Activated naive CD8-positive, alpha-beta T cell treated with anti-CD3 and anti-CD28 coated beads, Interleukin-2, amount 50 U/mL, for 16 hours (primary cell): ENCODE measurements at regions not wholly inside any gene's neighbourhood (a gene's known extent, or its start where the extent isn't known, plus 50 kb on each side); places are given as distances from the start of the nearest gene placed in this dataset.
"Not testable (repeated sequence)": the region's sequence is repeated elsewhere in the genome, so short reads cannot be mapped to it uniquely, and the experiment has no call there.

Experiments
- DNase-seq: peaks from one replicate; pipeline ENCODE4 v3.0.0-alpha.2; 2020; ENCODE audit warnings: low read depth, low spot score

GRCh38 chr1:149228672-149229585 is 125.6 kb upstream of the NBPF9 start:
- DNase-seq: not testable (repeated sequence)

- not testable (repeated sequence) for DNase-seq
Observed at GRCh38 chr1:149229813-149230212, 126.5 kb upstream of the NBPF9 start.

DNA sequence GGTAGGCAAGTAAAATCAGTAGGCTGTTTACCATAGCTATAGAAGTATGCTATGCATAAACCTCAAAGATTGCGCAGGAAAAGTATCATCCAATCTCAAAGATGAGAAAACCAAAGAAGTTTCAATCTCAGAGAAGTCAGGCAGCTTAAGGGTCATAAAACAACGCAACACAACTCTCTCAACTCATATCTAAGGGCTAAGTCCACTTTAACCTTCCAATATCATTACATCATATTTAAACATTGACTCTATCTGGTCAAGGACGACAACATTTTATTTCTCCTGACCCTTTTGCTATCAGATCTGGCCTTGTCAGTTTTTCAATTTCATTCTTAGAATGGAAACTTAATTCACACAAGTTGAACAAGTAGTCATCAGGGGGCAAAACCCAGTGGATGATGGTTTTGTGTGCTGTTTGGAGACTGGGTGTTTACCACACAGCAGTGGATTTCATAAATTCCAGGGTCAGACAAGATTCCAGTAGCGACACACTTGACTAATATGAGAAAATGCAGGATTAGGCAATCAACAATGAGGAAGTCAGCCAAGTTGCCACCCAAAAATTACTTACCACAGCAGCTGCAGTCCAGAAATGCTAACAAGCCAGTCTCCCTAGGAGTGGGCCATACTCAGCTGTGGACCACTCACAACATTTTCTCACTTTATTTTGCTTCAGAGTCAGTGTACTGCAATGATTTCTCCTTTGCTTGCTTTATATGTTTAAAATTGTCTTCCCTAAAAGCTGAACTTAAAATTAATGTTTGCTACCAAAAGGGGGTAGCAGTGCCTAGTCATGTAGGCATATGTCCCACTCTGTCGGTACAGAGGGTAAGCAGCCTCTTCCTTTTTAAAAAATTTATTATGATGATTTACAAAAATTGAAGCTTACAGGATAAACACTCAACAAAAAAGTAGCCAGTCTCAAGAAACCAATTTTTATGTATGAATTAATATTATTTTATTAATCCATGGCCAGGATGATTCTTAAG is 131.9 kb upstream of the NBPF9 start:
- not testable (repeated sequence) for DNase-seq

DNA sequence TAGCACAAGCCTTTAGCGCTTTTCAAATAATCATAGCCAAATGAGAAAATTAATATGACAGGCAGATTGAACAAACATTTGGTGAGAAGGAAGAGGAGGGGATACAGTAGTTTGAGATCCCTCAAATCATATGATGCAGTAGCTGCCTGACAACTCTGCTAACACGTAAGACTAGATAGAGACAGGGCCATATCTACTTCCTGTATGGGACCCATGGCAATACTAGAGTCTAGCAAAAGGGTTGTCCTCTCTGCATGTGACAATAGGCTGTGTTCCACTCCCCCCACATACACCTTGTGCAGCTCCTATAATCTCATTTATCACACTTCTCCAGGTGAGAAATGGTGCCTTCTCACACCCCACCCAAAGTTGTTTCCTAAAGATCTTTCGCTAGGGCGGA is 134.2 kb upstream of the NBPF9 start:
- DNase-seq: not testable (repeated sequence)

- not testable (repeated sequence) for DNase-seq
Observed at GRCh38 chr1:149239897-149240508, 136.7 kb upstream of the NBPF9 start.

DNA sequence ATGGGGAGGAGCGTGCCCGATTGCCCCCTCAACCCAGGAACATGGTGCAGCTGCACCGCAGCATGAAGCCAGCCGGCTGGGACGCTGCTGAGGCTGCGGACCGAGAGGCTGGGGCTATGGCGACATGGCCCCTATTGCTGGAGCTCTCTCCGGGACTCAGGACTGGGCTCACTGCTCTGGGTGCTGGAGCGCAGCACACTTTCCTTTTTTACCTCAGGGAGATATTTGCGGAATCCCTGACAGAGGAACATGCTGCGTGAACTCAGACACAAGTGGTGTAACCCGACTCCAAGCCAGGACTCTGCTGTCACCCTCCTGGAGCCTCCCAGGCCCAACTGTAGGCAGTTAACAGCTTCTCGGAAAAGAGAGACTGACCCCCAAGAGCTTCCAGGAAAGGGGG is 137.2 kb upstream of the NBPF9 start:
- DNase-seq: not testable (repeated sequence)

DNA sequence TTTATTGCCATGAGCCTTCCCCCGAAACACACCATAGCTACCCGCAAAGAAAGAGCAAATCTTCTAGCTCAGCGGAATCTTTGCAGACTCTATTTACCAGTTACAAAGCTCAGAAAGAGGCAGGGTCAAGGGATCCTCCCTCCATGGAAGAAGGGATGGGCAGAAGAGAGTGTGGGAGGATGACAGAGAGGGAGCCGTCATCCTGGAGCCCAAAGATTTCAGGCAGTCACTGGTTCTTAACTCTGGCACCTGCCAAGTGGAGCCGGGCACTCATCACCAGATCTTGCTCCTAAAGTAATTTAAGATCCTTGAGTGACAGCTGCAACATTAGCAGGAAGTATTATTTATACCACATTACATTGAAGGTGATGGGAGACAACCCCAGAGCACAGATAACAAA is 137.9 kb upstream of the NBPF9 start:
- DNase-seq: not testable (repeated sequence)

GRCh38 chr1:149243572-149243971 is 140.2 kb upstream of the NBPF9 start:
- DNase-seq: not testable (repeated sequence)

GRCh38 chr1:149244621-149245020 is 141.3 kb upstream of the NBPF9 start:
- not testable (repeated sequence) for DNase-seq

GRCh38 chr1:149246212-149246611 is 142.9 kb upstream of the NBPF9 start:
- DNase-seq: not testable (repeated sequence)

GRCh38 chr1:149248610-149249009 is 145.3 kb upstream of the NBPF9 start:
- not testable (repeated sequence) for DNase-seq

GRCh38 chr1:149249850-149250467 is 146.6 kb upstream of the NBPF9 start:
- not testable (repeated sequence) for DNase-seq

DNA sequence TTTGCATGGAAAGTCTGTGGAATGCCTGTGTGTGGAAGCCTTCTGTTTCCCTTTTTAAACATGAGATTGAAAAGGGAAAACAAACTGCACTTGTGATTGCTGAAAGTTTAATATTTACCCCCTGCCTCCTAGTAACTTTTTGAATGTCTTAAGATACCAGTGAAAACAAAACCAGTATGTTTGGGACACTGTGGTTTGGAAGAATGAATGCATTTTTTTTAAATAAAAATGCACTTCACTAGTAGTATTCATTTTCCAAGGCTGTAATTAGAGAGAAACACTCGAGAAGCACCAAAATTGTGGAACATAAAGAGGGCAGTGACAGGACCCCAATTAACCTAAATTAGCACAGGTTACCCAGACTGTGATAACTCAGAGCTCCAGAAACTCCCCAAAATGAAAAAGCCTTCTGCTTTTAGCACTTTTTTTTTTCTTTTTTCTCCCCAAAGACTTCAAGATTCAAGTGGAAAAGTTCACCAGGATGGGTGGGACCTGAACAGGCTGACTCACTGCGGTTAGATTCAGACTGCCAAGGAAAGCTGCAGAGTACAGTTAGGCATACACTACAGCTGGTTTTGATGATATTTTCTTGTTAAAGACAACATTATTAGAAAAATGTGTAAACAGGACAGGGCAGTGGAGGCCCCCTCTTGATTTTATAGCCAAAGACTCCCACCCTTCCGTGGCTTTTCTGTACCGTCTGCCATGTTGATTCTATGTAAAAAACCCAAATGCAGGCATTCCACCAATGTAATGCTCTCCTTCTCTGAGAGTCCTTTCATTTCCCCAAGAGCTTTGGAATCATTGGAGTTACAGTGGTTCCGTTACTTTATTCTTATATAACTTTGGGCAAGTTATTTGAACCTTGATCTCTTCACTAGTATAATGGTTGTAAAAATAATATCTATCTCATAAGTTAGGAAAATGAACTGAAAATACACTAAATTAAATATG is 151.8 kb upstream of the NBPF9 start:
- not testable (repeated sequence) for DNase-seq

- DNase-seq: not testable (repeated sequence)
Observed at GRCh38 chr1:149260284-149260683, 156.9 kb upstream of the NBPF9 start.

GRCh38 chr1:149260736-149261340 is 157.5 kb upstream of the NBPF9 start:
- not testable (repeated sequence) for DNase-seq

DNA sequence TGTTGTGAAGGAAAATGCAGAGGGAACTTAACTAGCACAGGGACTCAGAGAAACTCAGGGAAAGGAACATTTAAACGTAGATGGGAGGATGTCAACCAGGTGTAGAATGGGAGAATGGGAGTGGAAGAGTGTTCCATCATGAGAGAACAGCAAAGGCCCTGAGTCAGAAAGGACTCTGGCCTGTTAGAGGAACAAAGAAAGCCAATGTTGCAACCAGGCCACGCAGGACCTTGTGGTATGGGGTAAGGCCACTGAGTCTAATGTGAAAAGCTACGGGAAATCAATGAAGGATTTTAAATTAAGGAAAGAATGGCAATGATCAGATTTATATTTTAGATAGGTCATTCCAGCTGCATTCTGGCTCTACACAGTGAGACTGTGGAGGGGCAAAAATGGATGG is 163.9 kb upstream of the NBPF9 start:
- not testable (repeated sequence) for DNase-seq

DNA sequence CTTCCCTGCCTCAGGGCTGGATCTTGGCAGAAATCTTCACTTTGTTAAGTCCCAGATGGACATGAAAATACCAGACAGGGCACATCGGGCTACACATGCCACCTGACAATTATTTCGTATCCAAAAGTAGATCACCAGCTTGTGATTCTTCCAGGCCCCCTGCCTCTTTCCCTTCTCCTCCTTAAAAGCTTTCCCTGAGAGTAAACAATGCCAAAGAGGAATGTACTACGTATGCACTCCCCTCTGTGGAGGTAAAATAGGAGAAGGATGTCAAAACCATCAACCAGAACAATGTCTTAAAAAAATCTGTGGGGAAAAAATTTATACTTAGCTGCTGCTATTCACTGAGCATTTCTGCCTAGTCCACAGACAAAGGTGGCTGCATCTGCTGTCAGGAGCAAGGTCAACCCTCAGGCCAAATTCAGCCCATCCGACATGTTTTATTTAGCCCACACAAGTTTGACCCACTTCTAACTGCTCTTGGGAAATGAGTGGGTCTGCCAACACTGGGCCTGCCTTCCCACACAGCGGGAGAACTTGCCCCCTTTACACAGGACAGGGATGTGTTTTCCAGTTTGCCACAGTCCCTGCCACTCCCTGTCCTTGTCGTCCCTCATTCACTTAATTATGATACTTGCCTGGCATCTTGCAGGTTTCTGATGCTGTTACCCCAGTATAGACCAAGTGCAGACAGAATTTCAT is 165.8 kb upstream of the NBPF9 start:
- DNase-seq: not testable (repeated sequence)

DNA sequence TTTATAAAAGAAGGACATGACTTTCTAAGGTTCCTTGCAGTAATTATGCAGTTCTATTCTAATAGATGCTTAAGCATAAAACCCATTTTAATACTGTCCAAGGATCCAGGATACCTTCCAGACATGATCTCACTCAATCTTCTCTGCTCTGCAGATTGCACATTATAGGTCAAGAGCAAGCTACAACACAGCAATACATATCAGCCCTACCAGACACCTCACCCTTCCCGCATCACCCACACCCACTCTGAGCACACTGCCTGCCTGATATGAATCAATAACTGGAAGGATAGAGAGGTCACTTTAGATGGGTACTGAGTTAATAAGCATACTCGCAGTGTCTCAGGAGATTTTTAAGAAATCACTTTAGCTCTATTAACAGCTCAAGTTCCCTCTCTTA is 166.5 kb upstream of the NBPF9 start:
- DNase-seq: not testable (repeated sequence)

GRCh38 chr1:149274493-149274892 is 171.1 kb upstream of the NBPF9 start:
- not testable (repeated sequence) for DNase-seq
